CD4-positive, alpha-beta T cell treated with Interleukin-12 subunit alpha and Interleukin-12 subunit beta, for 1 hour (primary cell): ENCODE measurements at regions not wholly inside any gene's neighbourhood (a gene's known extent, or its start where the extent isn't known, plus 50 kb on each side); places are given as distances from the start of the nearest gene placed in this dataset.

ENCODE experiments used
- DNase-seq: peaks from one replicate; pipeline ENCODE4 v3.0.0-alpha.2; 2020

DNA sequence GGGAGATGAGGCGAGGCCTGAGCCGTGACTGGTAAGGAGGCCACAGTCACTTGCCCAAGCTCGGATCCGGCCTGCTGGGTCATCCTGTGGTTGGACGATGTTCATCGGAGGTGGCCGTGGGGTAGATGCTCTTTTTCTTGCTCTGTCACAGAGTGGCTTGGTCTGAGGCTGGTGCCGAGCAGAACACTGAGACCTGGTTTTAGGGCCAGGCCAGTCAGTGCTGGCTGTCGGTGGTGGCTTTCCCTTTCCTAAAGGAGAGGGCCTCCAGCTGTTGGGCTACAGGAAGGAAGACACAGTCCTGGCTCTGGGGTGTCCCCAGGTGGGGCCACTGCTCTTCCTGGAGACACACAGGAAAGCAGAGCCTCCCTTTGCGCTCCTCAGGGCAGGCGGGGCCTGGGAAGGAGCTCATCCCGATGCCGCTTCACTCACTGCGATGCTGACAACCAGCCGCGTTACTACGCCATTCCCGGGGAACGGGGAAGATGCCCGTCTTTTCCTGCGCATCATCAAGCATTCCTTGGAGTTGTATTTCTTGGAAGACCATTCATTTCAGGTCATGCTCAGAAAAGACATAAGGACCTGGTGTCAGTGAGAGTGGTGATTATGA lies 254.8 kb upstream of the IRX4 start:
- no peak for DNase-seq

DNA sequence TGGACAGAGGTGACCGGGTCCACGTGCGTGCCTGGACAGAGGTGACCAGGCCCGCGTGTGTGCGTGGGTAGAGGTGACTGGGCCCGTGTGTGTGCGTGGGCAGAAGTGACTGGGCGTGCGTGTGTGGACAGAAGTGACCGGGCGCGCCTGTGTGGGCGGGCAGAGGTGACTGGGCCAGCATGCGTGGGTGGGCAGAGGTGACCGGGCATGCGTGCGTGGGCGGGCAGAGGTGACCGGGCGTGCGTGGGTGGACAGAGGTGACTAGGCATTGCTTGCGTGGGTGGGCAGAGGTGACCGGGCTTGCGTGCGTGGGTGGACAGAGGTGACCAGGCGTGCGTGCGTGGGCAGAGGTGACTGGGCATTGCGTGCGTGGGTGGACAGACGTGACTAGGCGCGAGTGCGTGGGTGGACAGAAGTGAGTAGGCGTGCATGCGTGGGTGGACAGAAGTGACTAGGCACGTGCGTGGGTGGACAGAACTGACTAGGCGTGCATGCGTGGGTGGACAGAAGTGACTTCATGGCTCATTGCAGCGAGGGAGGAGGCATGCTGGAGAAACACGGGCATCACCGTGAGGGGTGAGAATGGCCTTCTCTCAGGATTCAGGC lies 254.1 kb upstream of the IRX4 start:
- no peak for DNase-seq

GRCh38 chr5:2135833-2136232 lies 253.1 kb upstream of the IRX4 start:
- DNase-seq = no peak

GRCh38 chr5:2135354-2135753 lies 252.6 kb upstream of the IRX4 start:
- DNase-seq = no peak

GRCh38 chr5:2134543-2135292 lies 252.0 kb upstream of the IRX4 start:
- DNase-seq = no peak

DNA sequence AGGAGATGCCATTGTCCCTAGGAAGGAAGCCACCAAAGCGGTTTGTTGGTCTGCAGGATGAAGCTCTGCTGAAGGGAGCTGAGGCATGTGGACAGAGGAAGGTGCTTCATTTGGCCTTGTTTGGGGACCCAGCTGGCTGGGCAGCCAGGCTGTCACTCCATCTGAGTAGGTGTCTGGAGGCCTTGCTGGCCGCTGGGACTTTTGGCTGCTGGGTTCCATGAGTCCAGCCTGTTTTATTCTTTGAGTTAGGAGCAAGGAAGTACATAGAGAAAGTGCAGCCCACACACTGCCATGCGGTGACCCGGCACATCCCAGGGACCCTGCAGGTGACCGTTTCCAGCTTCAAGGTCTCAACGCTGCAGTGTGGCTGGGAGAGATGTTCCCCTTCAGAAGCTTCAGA lies 251.2 kb upstream of the IRX4 start:
- no peak for DNase-seq

- DNase-seq = no peak
Measured at GRCh38 chr5:2133080-2133479, 250.4 kb upstream of the IRX4 start.

- no peak for DNase-seq
Measured at GRCh38 chr5:2132497-2132847, 249.7 kb upstream of the IRX4 start.

DNA sequence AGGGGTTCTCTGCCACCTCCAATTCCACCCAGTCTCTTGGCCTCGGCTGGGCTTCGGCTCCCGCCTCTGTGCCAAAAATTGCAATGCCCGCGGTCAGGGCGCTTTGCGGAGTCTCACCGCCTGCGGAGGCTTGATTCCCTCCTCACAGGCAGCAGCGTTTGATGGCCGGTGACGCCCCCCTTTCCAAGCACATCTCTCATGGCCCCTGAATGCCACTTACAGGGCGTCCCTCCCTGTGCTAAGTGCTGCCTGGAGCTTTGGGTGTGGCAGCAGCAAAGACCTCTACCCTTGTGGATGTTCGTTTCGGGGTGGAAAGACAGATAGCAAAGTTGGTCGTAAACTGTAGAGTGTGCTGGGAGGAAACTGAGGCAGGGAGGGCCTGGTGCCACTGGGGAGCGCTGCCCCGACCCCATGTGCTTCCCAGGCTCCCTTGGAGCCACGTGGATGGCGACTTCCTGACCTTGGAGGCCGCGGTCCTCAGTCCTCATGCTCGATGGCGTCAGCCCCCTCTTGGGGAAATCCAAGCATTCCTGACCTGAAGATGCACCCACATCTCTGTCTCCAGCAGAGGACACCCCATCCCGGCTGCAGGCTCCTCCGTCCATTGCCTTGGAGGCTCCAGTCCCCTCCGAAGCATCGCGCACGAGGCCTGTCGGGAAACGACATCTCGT lies 249.2 kb upstream of the IRX4 start:
- DNase-seq = no peak

DNA sequence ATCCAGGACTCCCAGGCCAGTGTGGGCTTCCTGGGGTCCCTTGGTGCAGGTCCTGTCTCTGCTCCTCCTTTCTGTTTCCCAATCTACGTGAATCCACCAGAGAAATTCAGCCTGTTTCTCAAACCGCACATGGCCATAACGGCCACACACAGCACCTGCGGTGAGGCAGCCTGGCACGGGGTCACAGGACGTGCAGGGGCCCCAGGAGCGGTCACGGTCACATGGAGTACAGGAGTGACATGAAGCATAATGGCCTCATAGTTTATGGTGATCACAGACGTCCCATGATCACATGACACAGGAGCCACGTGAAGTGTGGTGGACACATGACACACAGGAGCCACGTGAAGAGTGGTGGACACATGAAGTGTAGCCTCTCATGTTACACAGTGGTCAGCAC lies 248.5 kb upstream of the IRX4 start:
- no peak for DNase-seq

DNA sequence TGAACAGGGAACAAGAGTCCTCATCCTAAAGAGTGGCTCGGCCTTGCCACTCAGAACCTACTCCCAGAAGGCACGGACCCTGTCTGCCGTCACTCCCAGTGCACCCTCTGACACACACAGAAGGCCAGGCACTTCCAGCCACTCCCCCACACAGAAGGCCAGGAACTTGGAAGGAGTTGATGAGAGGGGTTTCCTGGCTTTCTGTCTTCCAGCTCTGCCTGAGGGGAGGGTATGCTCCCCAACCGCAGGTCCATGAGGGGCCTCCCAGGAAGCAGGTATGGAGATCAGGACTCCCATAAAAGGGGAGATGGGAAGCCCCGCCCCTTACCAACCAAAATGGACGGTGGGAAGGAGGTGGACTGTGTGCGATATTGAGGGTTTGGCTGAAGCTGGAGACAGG lies 247.6 kb upstream of the IRX4 start:
- no peak for DNase-seq

DNA sequence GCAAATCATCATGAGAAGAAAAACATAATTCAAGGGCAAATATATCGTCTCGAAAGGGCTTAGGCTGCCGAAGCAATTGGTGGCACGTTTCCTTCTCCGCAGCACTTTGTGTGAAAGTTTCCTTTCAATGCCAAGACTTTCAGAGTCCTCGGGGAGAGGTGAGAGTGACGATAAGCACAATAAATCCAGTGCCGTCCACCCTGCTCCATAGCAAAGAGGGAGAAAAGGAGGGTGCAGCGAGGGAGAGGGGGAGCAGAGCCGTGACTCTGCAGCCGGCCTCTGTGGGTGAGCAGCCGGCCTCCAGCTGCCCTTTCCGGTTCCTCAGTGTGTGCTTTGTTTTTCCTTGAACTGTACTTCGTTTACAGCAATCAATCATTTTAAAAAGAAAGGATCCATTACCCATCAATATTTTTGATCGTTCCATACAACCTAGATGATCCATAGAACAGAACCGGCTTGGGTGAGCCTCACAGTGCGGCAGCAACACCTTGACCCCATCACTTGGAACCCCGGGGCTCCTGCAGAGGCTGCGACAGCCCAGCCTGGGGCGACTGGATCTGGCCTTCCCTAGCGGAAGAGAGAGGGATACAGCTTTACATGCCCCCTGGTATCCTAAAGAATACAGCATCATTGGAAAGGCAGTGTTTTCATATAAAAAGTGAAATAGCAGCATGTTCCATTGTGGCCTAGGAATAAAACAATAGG lies 247.0 kb upstream of the IRX4 start:
- DNase-seq = no peak

DNA sequence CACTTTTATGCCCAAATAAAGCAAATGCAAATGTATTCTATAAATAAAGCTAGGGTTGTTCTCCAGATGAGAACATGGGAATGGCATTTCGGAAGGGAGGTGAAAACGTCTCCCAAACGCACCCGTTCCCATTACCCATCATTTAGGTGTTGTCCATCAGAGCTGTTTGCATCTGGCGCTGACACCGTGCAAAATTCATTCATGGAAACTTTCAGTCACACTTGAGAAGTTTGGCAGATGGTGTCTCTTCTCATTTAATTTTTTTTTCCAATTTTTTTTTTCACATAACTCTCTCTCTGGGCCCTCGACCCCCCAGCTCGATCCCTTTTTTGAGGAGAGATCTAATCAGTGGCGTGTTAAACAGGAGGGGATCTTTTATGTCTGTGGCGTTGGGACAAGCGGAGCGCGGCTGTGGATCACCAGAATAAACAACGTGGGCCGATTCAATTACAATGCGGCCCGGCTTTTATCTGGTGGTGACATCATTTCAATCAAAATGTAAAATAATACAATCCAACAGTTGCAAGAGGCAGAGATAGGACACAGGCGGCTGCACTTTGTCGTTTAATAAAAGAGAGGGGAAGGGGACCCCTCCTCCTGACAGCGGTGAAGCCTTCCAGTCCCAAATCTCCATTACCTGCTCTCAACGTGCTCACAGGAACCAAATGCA lies 246.1 kb upstream of the IRX4 start:
- DNase-seq = no peak

DNA sequence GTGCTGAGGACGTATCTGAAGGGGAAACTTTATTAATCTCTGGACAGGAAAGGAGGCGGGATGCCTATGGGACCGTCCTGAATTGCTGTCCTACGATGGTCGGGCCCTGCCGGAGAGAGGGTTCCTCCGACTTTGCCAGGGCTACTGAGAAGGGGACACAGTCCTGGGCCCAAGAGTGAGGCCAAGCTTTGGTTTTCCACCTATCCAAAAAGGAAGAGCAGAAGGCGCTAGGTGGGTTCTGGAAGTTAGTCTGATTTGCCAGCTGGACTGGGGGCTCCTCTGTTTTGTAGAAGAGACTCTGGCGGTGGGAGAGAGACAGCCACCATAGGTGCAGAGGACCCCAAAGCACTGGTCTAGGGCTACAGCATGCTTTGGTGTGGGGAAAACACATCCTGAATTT lies 243.8 kb upstream of the IRX4 start:
- DNase-seq = no peak

- DNase-seq = no peak
Measured at GRCh38 chr5:2125901-2126265, 243.2 kb upstream of the IRX4 start.

DNA sequence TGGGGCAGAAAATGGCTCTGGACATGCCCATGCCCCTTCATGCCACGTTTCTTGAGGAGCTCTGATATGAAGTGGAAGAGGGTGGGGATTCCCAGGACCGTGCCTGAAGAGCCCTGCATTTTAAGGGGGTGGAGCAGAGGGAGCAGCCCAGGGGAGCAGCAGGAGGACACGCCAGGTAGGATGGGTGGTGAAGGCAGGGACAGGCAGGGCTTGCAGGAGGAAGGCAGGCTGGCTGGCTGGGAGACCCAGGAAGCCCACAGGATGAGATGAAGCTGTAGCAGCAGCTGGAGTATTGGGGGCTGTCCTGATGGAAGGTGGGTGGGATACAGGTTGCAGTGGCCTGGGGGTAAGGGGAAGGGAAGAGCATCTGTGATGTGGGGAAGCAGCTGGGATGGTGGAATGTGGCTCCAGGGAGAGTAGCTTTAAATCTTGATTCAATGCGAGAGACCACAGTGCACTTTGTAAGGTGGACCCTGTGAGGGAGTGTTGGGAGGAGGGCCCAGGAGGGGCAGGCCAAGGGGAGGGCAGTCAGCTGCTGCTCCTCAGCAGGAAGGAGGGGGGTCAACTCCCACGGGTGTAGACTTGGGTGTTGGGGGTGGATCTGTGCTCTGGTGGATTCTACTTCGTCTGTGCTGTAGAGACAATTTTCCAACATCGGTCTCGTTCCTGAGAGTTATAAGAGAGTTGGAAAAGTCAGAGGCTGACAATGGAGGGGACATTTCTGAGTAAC lies 242.6 kb upstream of the IRX4 start:
- no peak for DNase-seq

GRCh38 chr5:2124434-2125170 lies 241.9 kb upstream of the IRX4 start:
- no peak for DNase-seq

GRCh38 chr5:2123874-2124273 lies 241.1 kb upstream of the IRX4 start:
- DNase-seq = no peak

DNA sequence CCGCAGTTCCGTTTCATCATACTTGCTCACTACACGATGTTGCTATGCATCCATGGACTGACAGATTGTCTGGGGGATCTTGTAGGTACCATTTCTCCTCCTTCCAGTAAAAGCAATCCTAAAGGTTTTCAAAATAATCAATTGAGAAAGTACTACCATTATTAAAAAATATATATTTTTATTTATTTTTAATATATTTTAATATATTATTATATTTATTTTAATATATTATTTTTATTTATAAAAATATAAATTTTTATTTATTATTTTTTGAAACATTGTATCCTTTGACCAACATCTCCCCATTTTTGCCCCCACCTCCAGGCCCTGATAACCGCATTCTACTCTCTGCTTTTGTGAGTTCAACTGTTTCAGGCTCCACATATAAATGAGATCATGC lies 237.6 kb upstream of the IRX4 start:
- DNase-seq = no peak

GRCh38 chr5:2119573-2119972 lies 236.8 kb upstream of the IRX4 start:
- DNase-seq = no peak

- DNase-seq = no peak
Measured at GRCh38 chr5:2113348-2114131, 230.8 kb upstream of the IRX4 start.
